ENCODE measurements at regions not wholly inside any gene's neighbourhood (a gene's known extent, or its start where the extent isn't known, plus 50 kb on each side); places are given as distances from the start of the nearest gene placed in this dataset.

GRCh38 chr4:62301500-62301899 lies 1101.4 kb downstream of the ADGRL3 start:
- TF ChIP-seq CTCF (IDR thresholded peaks at IDR 0.05), result no peak
- no peak for TF ChIP-seq SIN3A (IDR thresholded peaks at IDR 0.05; ENCODE audit: borderline replicate concordance, insufficient read depth, low read depth, low read length)
- TF ChIP-seq REST (IDR thresholded peaks at IDR 0.05; ENCODE audit: insufficient read depth in 1 of 2, low read depth in 2 of 2, low read length in 1 of 2), result no peak

Data from Panc1 (cell line).